NCI-H1417 treated with DMSO at 0.1 percent for 48 hours (cell line): ENCODE measurements at regions not wholly inside any gene's neighbourhood (a gene's known extent, or its start where the extent isn't known, plus 50 kb on each side); places are given as distances from the start of the nearest gene placed in this dataset.
"Not testable (repeated sequence)": the region's sequence is repeated elsewhere in the genome, so short reads cannot be mapped to it uniquely, and the experiment has no call there.

Experiments
- DNase-seq: peaks from one replicate; lab custom pipeline; 2025; lab: John Stamatoyannopoulos, UW

GRCh38 chr18:64717026-64717425 is 568.1 kb upstream of the LINC00305 start:
- DNase-seq = no peak

GRCh38 chr18:64714086-64714485 is 565.2 kb upstream of the LINC00305 start:
- no peak for DNase-seq

- no peak for DNase-seq
Observed at GRCh38 chr18:64713284-64713683, 564.4 kb upstream of the LINC00305 start.

- DNase-seq = no peak
Observed at GRCh38 chr18:64712035-64712434, 563.1 kb upstream of the LINC00305 start.

- no peak for DNase-seq
Observed at GRCh38 chr18:64710105-64710861, 561.4 kb upstream of the LINC00305 start.

GRCh38 chr18:64707052-64707451 is 558.2 kb upstream of the LINC00305 start:
- DNase-seq = no peak

GRCh38 chr18:64699081-64699480 is 550.2 kb upstream of the LINC00305 start:
- DNase-seq = no peak

GRCh38 chr18:64695851-64696553 is 547.1 kb upstream of the LINC00305 start:
- no peak for DNase-seq

GRCh38 chr18:64693766-64694165 is 544.9 kb upstream of the LINC00305 start:
- no peak for DNase-seq

GRCh38 chr18:64692826-64693225 is 543.9 kb upstream of the LINC00305 start:
- no peak for DNase-seq

- no peak for DNase-seq
Observed at GRCh38 chr18:64679121-64679520, 530.2 kb upstream of the LINC00305 start.

GRCh38 chr18:64678048-64678447 is 529.2 kb upstream of the LINC00305 start:
- DNase-seq = no peak

GRCh38 chr18:64674694-64675093 is 525.8 kb upstream of the LINC00305 start:
- no peak for DNase-seq

- DNase-seq = not testable (repeated sequence)
Observed at GRCh38 chr18:64671293-64671692, 522.4 kb upstream of the LINC00305 start.

- DNase-seq = no peak
Observed at GRCh38 chr18:64668461-64668962, 519.6 kb upstream of the LINC00305 start.

GRCh38 chr18:64663086-64663485 is 514.2 kb upstream of the LINC00305 start:
- no peak for DNase-seq

- no peak for DNase-seq
Observed at GRCh38 chr18:64659196-64659595, 510.3 kb upstream of the LINC00305 start.

GRCh38 chr18:64653068-64653467 is 504.2 kb upstream of the LINC00305 start:
- no peak for DNase-seq

GRCh38 chr18:64650068-64650467 is 501.2 kb upstream of the LINC00305 start:
- DNase-seq = no peak

GRCh38 chr18:64645753-64646152 is 496.9 kb upstream of the LINC00305 start:
- no peak for DNase-seq

GRCh38 chr18:64639536-64639935 is 490.6 kb upstream of the LINC00305 start:
- DNase-seq = no peak

- no peak for DNase-seq
Observed at GRCh38 chr18:64620971-64621560, 472.2 kb upstream of the LINC00305 start.

- no peak for DNase-seq
Observed at GRCh38 chr18:64618390-64618789, 469.5 kb upstream of the LINC00305 start.
